ENCODE measurements at regions not wholly inside any gene's neighbourhood (a gene's known extent, or its start where the extent isn't known, plus 50 kb on each side); places are given as distances from the start of the nearest gene placed in this dataset.
"Not testable (repeated sequence)": the region's sequence is repeated elsewhere in the genome, so short reads cannot be mapped to it uniquely, and the experiment has no call there.

- TF ChIP-seq POLR2A (IDR thresholded peaks at IDR 0.05; ENCODE audit: low read depth, low read length) = no peak
- FAIRE-seq (no peak), DNase-seq (ENCODE audit: insufficient read length, low spot score) (no peak)
These were observed 105.1 kb upstream of the NOL4 start for GRCh38 chr18:34329840-34330239.

- DNase-seq (ENCODE audit: insufficient read length, low spot score) = no peak
- no peak for TF ChIP-seq POLR2A (IDR thresholded peaks at IDR 0.05; ENCODE audit: low read depth, low read length)
- FAIRE-seq = no peak
These were observed 105.6 kb upstream of the NOL4 start for GRCh38 chr18:34330308-34330707.

- not testable (repeated sequence) for FAIRE-seq; DNase-seq (ENCODE audit: insufficient read length, low spot score)
These were observed 106.2 kb upstream of the NOL4 start for GRCh38 chr18:34330907-34331306.

- DNase-seq (ENCODE audit: insufficient read length, low spot score); FAIRE-seq: not testable (repeated sequence)
These were observed 106.6 kb upstream of the NOL4 start for GRCh38 chr18:34331343-34331742.

- DNase-seq (ENCODE audit: insufficient read length, low spot score) (no peak), FAIRE-seq (no peak)
- no peak for TF ChIP-seq POLR2A (IDR thresholded peaks at IDR 0.05; ENCODE audit: low read depth, low read length)
These were observed 114.4 kb upstream of the NOL4 start for GRCh38 chr18:34339155-34339554.

- no peak for TF ChIP-seq POLR2A (IDR thresholded peaks at IDR 0.05; ENCODE audit: low read depth, low read length)
- FAIRE-seq (no peak), DNase-seq (ENCODE audit: insufficient read length, low spot score) (peak; percentile 3)
These were observed 118.2 kb upstream of the NOL4 start for GRCh38 chr18:34342960-34343359.

GRCh38 chr18:34345738-34346137 lies 121.0 kb upstream of the NOL4 start:
- DNase-seq (ENCODE audit: insufficient read length, low spot score) (no peak), FAIRE-seq (no peak)
- TF ChIP-seq POLR2A (IDR thresholded peaks at IDR 0.05; ENCODE audit: low read depth, low read length) = no peak

- DNase-seq (ENCODE audit: insufficient read length, low spot score) (no peak), FAIRE-seq (no peak)
- no peak for TF ChIP-seq POLR2A (IDR thresholded peaks at IDR 0.05; ENCODE audit: low read depth, low read length)
These were observed 126.1 kb upstream of the NOL4 start for GRCh38 chr18:34350778-34351177.

GRCh38 chr18:34352385-34353163 lies 127.9 kb upstream of the NOL4 start:
- DNase-seq (ENCODE audit: insufficient read length, low spot score) (no peak), FAIRE-seq (no peak)
- no peak for TF ChIP-seq POLR2A (IDR thresholded peaks at IDR 0.05; ENCODE audit: low read depth, low read length)

GRCh38 chr18:34354351-34354750 lies 129.6 kb upstream of the NOL4 start:
- no peak for TF ChIP-seq POLR2A (IDR thresholded peaks at IDR 0.05; ENCODE audit: low read depth, low read length)
- FAIRE-seq = no peak

GRCh38 chr18:34357944-34358580 lies 133.3 kb upstream of the NOL4 start:
- DNase-seq (ENCODE audit: insufficient read length, low spot score) = no peak
- no peak for FAIRE-seq
- TF ChIP-seq POLR2A (IDR thresholded peaks at IDR 0.05; ENCODE audit: low read depth, low read length) = no peak

More at GRCh38 chr18:34354351-34354750, 129.6 kb upstream of the NOL4 start:
- DNase-seq (ENCODE audit: insufficient read length, low spot score) = no peak

- FAIRE-seq = no peak
- TF ChIP-seq POLR2A (IDR thresholded peaks at IDR 0.05; ENCODE audit: low read depth, low read length) = no peak
- no peak for DNase-seq (ENCODE audit: insufficient read length, low spot score)
These were observed 134.2 kb upstream of the NOL4 start for GRCh38 chr18:34358923-34359322.

GRCh38 chr18:34364699-34365098 lies 140.0 kb upstream of the NOL4 start:
- FAIRE-seq (no peak), DNase-seq (ENCODE audit: insufficient read length, low spot score) (no peak)
- TF ChIP-seq POLR2A (IDR thresholded peaks at IDR 0.05; ENCODE audit: low read depth, low read length) = no peak

- TF ChIP-seq POLR2A (IDR thresholded peaks at IDR 0.05; ENCODE audit: low read depth, low read length) = no peak
- no peak for FAIRE-seq
- no peak for DNase-seq (ENCODE audit: insufficient read length, low spot score)
These were observed 146.1 kb upstream of the NOL4 start for GRCh38 chr18:34370704-34371395.

GRCh38 chr18:34380326-34380725 lies 155.6 kb upstream of the NOL4 start:
- TF ChIP-seq POLR2A (IDR thresholded peaks at IDR 0.05; ENCODE audit: low read depth, low read length) = no peak
- FAIRE-seq (no peak), DNase-seq (ENCODE audit: insufficient read length, low spot score) (no peak)
